Amniotic epithelial cell (primary cell): ENCODE measurements at regions not wholly inside any gene's neighbourhood (a gene's known extent, or its start where the extent isn't known, plus 50 kb on each side); places are given as distances from the start of the nearest gene placed in this dataset.
"Not testable (repeated sequence)": the region's sequence is repeated elsewhere in the genome, so short reads cannot be mapped to it uniquely, and the experiment has no call there.

ENCODE experiments used
- DNase-seq: peaks from one replicate; pipeline ENCODE4 v3.0.0-alpha.2; 2010; ENCODE audit warnings: low read depth

- no peak for DNase-seq
Measured at GRCh38 chr11:21928847-21929246, 264.0 kb upstream of the ANO5 start.

GRCh38 chr11:21930408-21930807 is 262.5 kb upstream of the ANO5 start:
- no peak for DNase-seq

GRCh38 chr11:21931436-21932101 is 261.3 kb upstream of the ANO5 start:
- no peak for DNase-seq

- DNase-seq, result no peak
Measured at GRCh38 chr11:21933095-21933494, 259.8 kb upstream of the ANO5 start.

GRCh38 chr11:21944577-21944976 is 248.3 kb upstream of the ANO5 start:
- DNase-seq, result no peak

- no peak for DNase-seq
Measured at GRCh38 chr11:21948876-21949275, 244.0 kb upstream of the ANO5 start.

- DNase-seq, result no peak
Measured at GRCh38 chr11:21949763-21950413, 243.0 kb upstream of the ANO5 start.

GRCh38 chr11:21963013-21963412 is 229.9 kb upstream of the ANO5 start:
- no peak for DNase-seq

- no peak for DNase-seq
Measured at GRCh38 chr11:21965221-21965620, 227.7 kb upstream of the ANO5 start.

GRCh38 chr11:21968702-21969101 is 224.2 kb upstream of the ANO5 start:
- DNase-seq, result no peak

- DNase-seq, result no peak
Measured at GRCh38 chr11:21969841-21970240, 223.0 kb upstream of the ANO5 start.

- DNase-seq, result no peak
Measured at GRCh38 chr11:21975242-21975641, 217.6 kb upstream of the ANO5 start.

- DNase-seq, result no peak
Measured at GRCh38 chr11:21976210-21976609, 216.7 kb upstream of the ANO5 start.

GRCh38 chr11:21983431-21983830 is 209.5 kb upstream of the ANO5 start:
- DNase-seq, result no peak

- no peak for DNase-seq
Measured at GRCh38 chr11:21986361-21986760, 206.5 kb upstream of the ANO5 start.

GRCh38 chr11:21987261-21987660 is 205.6 kb upstream of the ANO5 start:
- no peak for DNase-seq

- DNase-seq, result no peak
Measured at GRCh38 chr11:21988477-21988876, 204.4 kb upstream of the ANO5 start.

- not testable (repeated sequence) for DNase-seq
Measured at GRCh38 chr11:22001803-22002202, 191.1 kb upstream of the ANO5 start.

GRCh38 chr11:22006901-22007300 is 186.0 kb upstream of the ANO5 start:
- no peak for DNase-seq

GRCh38 chr11:22031791-22032190 is 161.1 kb upstream of the ANO5 start:
- DNase-seq, result no peak

GRCh38 chr11:22037505-22037904 is 155.4 kb upstream of the ANO5 start:
- DNase-seq, result no peak

- DNase-seq, result no peak
Measured at GRCh38 chr11:22041039-22041438, 151.8 kb upstream of the ANO5 start.

GRCh38 chr11:22042081-22042480 is 150.8 kb upstream of the ANO5 start:
- DNase-seq, result no peak

GRCh38 chr11:22044126-22044525 is 148.8 kb upstream of the ANO5 start:
- DNase-seq, result no peak
